HUES64 (cell line): ENCODE measurements at regions not wholly inside any gene's neighbourhood (a gene's known extent, or its start where the extent isn't known, plus 50 kb on each side); places are given as distances from the start of the nearest gene placed in this dataset.

Source experiments
- H3K27ac ChIP-seq: 2 replicates; pipeline ENCODE4 v1.7.0; 2013; ENCODE audit warnings: low read depth, low read length, inconsistent platforms
- H3K27me3 ChIP-seq: 2 replicates; pipeline ENCODE4 v1.6.1; 2013; ENCODE audit warnings: mild to moderate bottlenecking, low read length; ENCODE audit not compliant: insufficient read depth
- H3K36me3 ChIP-seq: 2 replicates; pipeline ENCODE4 v1.6.1; 2013; ENCODE audit warnings: mild to moderate bottlenecking, low read length; ENCODE audit not compliant: insufficient read depth
- H3K4me1 ChIP-seq: 2 replicates; pipeline ENCODE4 v1.6.1; 2013; ENCODE audit warnings: mild to moderate bottlenecking, low read length, moderate library complexity; ENCODE audit not compliant: insufficient read depth
- H3K4me3 ChIP-seq: 2 replicates; pipeline ENCODE4 v1.5.1; 2013; ENCODE audit warnings: mild to moderate bottlenecking, low read length, moderate library complexity
- H3K9ac ChIP-seq: 2 replicates; pipeline ENCODE4 v1.6.1; 2013; ENCODE audit warnings: mild to moderate bottlenecking, low read depth, low read length
- H3K9me3 ChIP-seq: 2 replicates; pipeline ENCODE4 v1.6.1; 2013; ENCODE audit warnings: low read depth, low read length; ENCODE audit not compliant: insufficient read depth
- WGBS: fragments of 150-250, 120-280 bp; methylation state at CpG from one replicate; pipeline ENCODE4 v1.1.7; 2013; ENCODE audit warnings: missing lambda C conversion rate; 5-methylcytosine and 5-hydroxymethylcytosine counted together

- Histone ChIP-seq H3K27ac (no peak overlapping the region), H3K9me3 (no peaks in the 10 kb centered on the region), H3K9ac (no peak overlapping the region), H3K27me3 (no peaks in the 10 kb centered on the region), H3K4me3 (no peak overlapping the region), H3K4me1 (peaks cover 30% of the 10 kb centered on the region), H3K36me3 (no peaks in the 10 kb centered on the region)
- WGBS, result 91% methylated on average over 3 of the region's 3 CpGs
Measured at GRCh38 chr5:117209479-117209878, 634.9 kb upstream of the SEMA6A start.

- 79% methylated on average over 9 of the region's 9 CpGs for WGBS
Measured at GRCh38 chr5:117207088-117207668, 632.6 kb upstream of the SEMA6A start.

GRCh38 chr5:117205894-117206293, 631.3 kb upstream of the SEMA6A start:
- Histone ChIP-seq H3K27ac (no peak overlapping the region), H3K4me3 (no peak overlapping the region), H3K27me3 (no peaks in the 10 kb centered on the region), H3K9me3 (no peaks in the 10 kb centered on the region), H3K4me1 (peaks cover 30% of the 10 kb centered on the region), H3K9ac (no peak overlapping the region), H3K36me3 (no peaks in the 10 kb centered on the region)
- 81% methylated on average over 2 of the region's 2 CpGs for WGBS

More at GRCh38 chr5:117207088-117207668, 632.6 kb upstream of the SEMA6A start:
- Histone ChIP-seq H3K9me3 (no peaks in the 10 kb centered on the region), H3K27me3 (no peaks in the 10 kb centered on the region), H3K4me3 (no peak overlapping the region), H3K4me1 (peaks cover 30% of the 10 kb centered on the region), H3K27ac (no peak overlapping the region), H3K36me3 (no peaks in the 10 kb centered on the region), H3K9ac (no peak overlapping the region)

GRCh38 chr5:117204926-117205869, 630.6 kb upstream of the SEMA6A start:
- 81% methylated on average over 9 of the region's 10 CpGs for WGBS
- Histone ChIP-seq H3K36me3 (no peaks in the 10 kb centered on the region), H3K27ac (no peak overlapping the region), H3K9ac (no peak overlapping the region), H3K27me3 (no peaks in the 10 kb centered on the region), H3K9me3 (no peaks in the 10 kb centered on the region), H3K4me1 (peaks cover 30% of the 10 kb centered on the region), H3K4me3 (no peak overlapping the region)

- Histone ChIP-seq H3K36me3 (no peaks in the 10 kb centered on the region), H3K4me3 (no peak overlapping the region), H3K9me3 (no peaks in the 10 kb centered on the region), H3K27me3 (no peaks in the 10 kb centered on the region), H3K4me1 (peaks cover 30% of the 10 kb centered on the region), H3K9ac (no peak overlapping the region), H3K27ac (no peak overlapping the region)
- WGBS, result 92% methylated on average over 4 of the region's 4 CpGs
Measured at GRCh38 chr5:117204404-117204803, 629.8 kb upstream of the SEMA6A start.

GRCh38 chr5:117203584-117203983, 629.0 kb upstream of the SEMA6A start:
- Histone ChIP-seq H3K4me3 (no peak overlapping the region), H3K36me3 (no peaks in the 10 kb centered on the region), H3K9me3 (no peaks in the 10 kb centered on the region), H3K27me3 (no peaks in the 10 kb centered on the region), H3K9ac (no peak overlapping the region), H3K4me1 (peaks cover 30% of the 10 kb centered on the region), H3K27ac (no peak overlapping the region)
- 100% methylated on average over 1 of the region's 2 CpGs for WGBS

GRCh38 chr5:117201001-117201400, 626.4 kb upstream of the SEMA6A start:
- no peak overlapping the region for H3K9ac ChIP-seq
- no peaks in the 10 kb centered on the region for H3K36me3 ChIP-seq
- H3K4me1 ChIP-seq, result 0 out of 2 replicates have a peak, but pooled peaks cover 11% of the 10 kb centered on the region
- WGBS, result 93% methylated on average over 1 of the region's 1 CpG
- H3K4me3 ChIP-seq, result no peak overlapping the region
- no peaks in the 10 kb centered on the region for H3K9me3 ChIP-seq
- H3K27ac ChIP-seq, result no peak overlapping the region
- no peaks in the 10 kb centered on the region for H3K27me3 ChIP-seq

- no peaks in the 10 kb centered on the region for H3K9me3 ChIP-seq
Measured at GRCh38 chr5:117195076-117195475, 620.5 kb upstream of the SEMA6A start.

GRCh38 chr5:117191251-117191650, 616.6 kb upstream of the SEMA6A start:
- 0 out of 2 replicates have a peak, but pooled peaks cover 8% of the 10 kb centered on the region for H3K4me1 ChIP-seq
- no peak overlapping the region for H3K9ac ChIP-seq
- H3K9me3 ChIP-seq, result no peaks in the 10 kb centered on the region
- no peaks in the 10 kb centered on the region for H3K36me3 ChIP-seq
- no peak overlapping the region for H3K4me3 ChIP-seq
- 100% methylated on average over 2 of the region's 2 CpGs for WGBS
- no peak overlapping the region for H3K27ac ChIP-seq
- H3K27me3 ChIP-seq, result no peaks in the 10 kb centered on the region

More at GRCh38 chr5:117195076-117195475, 620.5 kb upstream of the SEMA6A start:
- Histone ChIP-seq H3K4me1 (0 out of 2 replicates have a peak, but pooled peaks cover 4% of the 10 kb centered on the region), H3K27me3 (no peaks in the 10 kb centered on the region), H3K36me3 (no peaks in the 10 kb centered on the region), H3K9ac (no peak overlapping the region), H3K27ac (no peak overlapping the region), H3K4me3 (no peak overlapping the region)

GRCh38 chr5:117189784-117190183, 615.2 kb upstream of the SEMA6A start:
- Histone ChIP-seq H3K4me1 (0 out of 2 replicates have a peak, but pooled peaks cover 4% of the 10 kb centered on the region), H3K27me3 (no peaks in the 10 kb centered on the region), H3K9ac (no peak overlapping the region), H3K4me3 (no peak overlapping the region), H3K9me3 (no peaks in the 10 kb centered on the region), H3K36me3 (no peaks in the 10 kb centered on the region), H3K27ac (no peak overlapping the region)
- 94% methylated on average over 4 of the region's 4 CpGs for WGBS

- Histone ChIP-seq H3K4me1 (0 out of 2 replicates have a peak, but pooled peaks cover 4% of the 10 kb centered on the region), H3K27ac (no peak overlapping the region), H3K9ac (no peak overlapping the region), H3K36me3 (no peaks in the 10 kb centered on the region), H3K27me3 (no peaks in the 10 kb centered on the region), H3K9me3 (no peaks in the 10 kb centered on the region), H3K4me3 (no peak overlapping the region)
- WGBS, result 78% methylated on average over 1 of the region's 1 CpG
Measured at GRCh38 chr5:117188211-117188610, 613.6 kb upstream of the SEMA6A start.
